ENCODE measurements at regions not wholly inside any gene's neighbourhood (a gene's known extent, or its start where the extent isn't known, plus 50 kb on each side); places are given as distances from the start of the nearest gene placed in this dataset.

- TF ChIP-seq FOXP2 (optimal IDR thresholded peaks at IDR 0.05; ENCODE audit: borderline replicate concordance, extremely low read depth, extremely low read length, insufficient read depth) (no peak), POLR2AphosphoS5 (IDR thresholded peaks at IDR 0.05; ENCODE audit: low read depth, low read length) (no peak), REST (IDR thresholded peaks at IDR 0.05; ENCODE audit: insufficient read depth in 1 of 2, low read depth in 2 of 2, low read length in 2 of 2) (no peak), TAF1 (IDR thresholded peaks at IDR 0.05; ENCODE audit: borderline replicate concordance, insufficient read depth, low read length) (no peak), SIN3A (IDR thresholded peaks at IDR 0.05; ENCODE audit: borderline replicate concordance, insufficient read depth, low read length) (no peak)
These were observed 414.5 kb upstream of the MCTP2 start for GRCh38 chr15:93816815-93817214.

GRCh38 chr15:93811305-93811704, 420.1 kb upstream of the MCTP2 start:
- TF ChIP-seq TAF1 (IDR thresholded peaks at IDR 0.05; ENCODE audit: borderline replicate concordance, insufficient read depth, low read length): no peak
- TF ChIP-seq SIN3A (IDR thresholded peaks at IDR 0.05; ENCODE audit: borderline replicate concordance, insufficient read depth, low read length): no peak
- no peak for TF ChIP-seq FOXP2 (optimal IDR thresholded peaks at IDR 0.05; ENCODE audit: borderline replicate concordance, extremely low read depth, extremely low read length, insufficient read depth)
- no peak for TF ChIP-seq POLR2AphosphoS5 (IDR thresholded peaks at IDR 0.05; ENCODE audit: low read depth, low read length)
- no peak for TF ChIP-seq REST (IDR thresholded peaks at IDR 0.05; ENCODE audit: insufficient read depth in 1 of 2, low read depth in 2 of 2, low read length in 2 of 2)

GRCh38 chr15:93809516-93809915, 421.8 kb upstream of the MCTP2 start:
- TF ChIP-seq TAF1 (IDR thresholded peaks at IDR 0.05; ENCODE audit: borderline replicate concordance, insufficient read depth, low read length) (no peak), REST (IDR thresholded peaks at IDR 0.05; ENCODE audit: insufficient read depth in 1 of 2, low read depth in 2 of 2, low read length in 2 of 2) (no peak), SIN3A (IDR thresholded peaks at IDR 0.05; ENCODE audit: borderline replicate concordance, insufficient read depth, low read length) (no peak), POLR2AphosphoS5 (IDR thresholded peaks at IDR 0.05; ENCODE audit: low read depth, low read length) (no peak), FOXP2 (optimal IDR thresholded peaks at IDR 0.05; ENCODE audit: borderline replicate concordance, extremely low read depth, extremely low read length, insufficient read depth) (no peak)

GRCh38 chr15:93803421-93804152, 427.8 kb upstream of the MCTP2 start:
- TF ChIP-seq POLR2AphosphoS5 (IDR thresholded peaks at IDR 0.05; ENCODE audit: low read depth, low read length) (no peak), TAF1 (IDR thresholded peaks at IDR 0.05; ENCODE audit: borderline replicate concordance, insufficient read depth, low read length) (no peak), SIN3A (IDR thresholded peaks at IDR 0.05; ENCODE audit: borderline replicate concordance, insufficient read depth, low read length) (no peak), FOXP2 (optimal IDR thresholded peaks at IDR 0.05; ENCODE audit: borderline replicate concordance, extremely low read depth, extremely low read length, insufficient read depth) (no peak), REST (IDR thresholded peaks at IDR 0.05; ENCODE audit: insufficient read depth in 1 of 2, low read depth in 2 of 2, low read length in 2 of 2) (no peak)

Data from PFSK-1 (cell line).